GM21786 (cell line): ENCODE measurements at regions not wholly inside any gene's neighbourhood (a gene's known extent, or its start where the extent isn't known, plus 50 kb on each side); places are given as distances from the start of the nearest gene placed in this dataset.

Source experiments
- ATAC-seq: cut with Tn5 transposase; IDR thresholded peaks from one replicate; pipeline ENCODE4 v1.9.1; 2021; ENCODE audit not compliant: unreplicated experiment

- no peak for ATAC-seq
Observed at GRCh38 chr7:32200646-32201045, 130.4 kb upstream of the PDE1C start.

- no peak for ATAC-seq
Observed at GRCh38 chr7:32194537-32194936, 124.3 kb upstream of the PDE1C start.

- ATAC-seq = no peak
Observed at GRCh38 chr7:32191305-32191704, 121.1 kb upstream of the PDE1C start.

GRCh38 chr7:32179567-32179966 lies 109.4 kb upstream of the PDE1C start:
- ATAC-seq = no peak

DNA sequence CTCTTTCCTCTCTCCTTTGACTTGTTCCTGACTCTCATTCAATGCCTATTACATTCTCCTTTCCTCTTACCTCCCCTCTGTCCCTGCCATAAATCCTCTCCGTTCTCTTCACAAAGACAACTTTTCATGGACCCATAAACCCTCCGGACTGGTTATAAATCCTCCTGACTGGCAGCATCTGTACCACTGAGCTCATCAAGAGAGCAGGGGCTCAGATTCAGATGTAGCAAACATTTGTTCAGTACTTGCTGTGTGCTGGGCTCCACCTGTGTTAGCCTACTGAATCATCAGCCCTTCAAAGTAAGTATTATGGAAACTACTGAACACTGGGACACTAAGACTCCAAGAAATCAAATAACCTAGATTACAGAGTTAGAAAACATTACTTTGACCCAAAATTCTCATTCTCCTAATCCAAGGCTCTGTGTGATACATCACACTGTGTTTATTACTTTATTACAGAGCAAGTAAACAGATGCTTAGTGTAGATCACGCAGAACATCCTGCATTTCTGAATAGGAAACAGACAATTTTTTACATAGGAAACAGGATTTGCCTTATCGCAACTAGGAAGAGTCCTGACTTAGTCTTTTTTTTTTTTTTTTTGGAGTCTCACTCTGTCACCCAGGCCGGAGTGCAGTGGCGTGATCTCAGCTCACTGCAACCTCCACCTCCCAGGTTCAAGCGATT lies 108.6 kb upstream of the PDE1C start:
- no peak for ATAC-seq

GRCh38 chr7:32177232-32177631 lies 107.0 kb upstream of the PDE1C start:
- ATAC-seq = no peak

- ATAC-seq = no peak
Observed at GRCh38 chr7:32175099-32175498, 104.9 kb upstream of the PDE1C start.

- ATAC-seq = no peak
Observed at GRCh38 chr7:32171248-32171647, 101.0 kb upstream of the PDE1C start.

- no peak for ATAC-seq
Observed at GRCh38 chr7:32170838-32171237, 100.6 kb upstream of the PDE1C start.

DNA sequence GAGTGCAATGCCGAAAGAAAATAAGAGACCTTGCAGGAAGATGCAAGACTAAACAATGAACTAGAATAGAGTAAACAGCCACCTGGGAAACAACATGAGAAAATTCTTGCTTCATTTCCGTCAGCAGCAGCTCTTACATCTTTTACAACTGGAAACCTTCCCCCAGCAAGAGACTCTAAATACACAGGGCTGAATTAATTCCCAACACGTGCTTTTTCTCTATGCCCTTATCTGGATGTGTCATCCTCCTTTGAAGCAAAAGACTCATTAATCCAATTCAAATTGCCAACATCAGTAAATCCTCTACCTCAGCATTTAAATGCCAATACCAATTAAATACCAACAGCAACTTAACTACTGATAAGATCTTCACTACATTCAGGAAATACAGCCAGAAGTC lies 99.0 kb upstream of the PDE1C start:
- ATAC-seq = no peak

DNA sequence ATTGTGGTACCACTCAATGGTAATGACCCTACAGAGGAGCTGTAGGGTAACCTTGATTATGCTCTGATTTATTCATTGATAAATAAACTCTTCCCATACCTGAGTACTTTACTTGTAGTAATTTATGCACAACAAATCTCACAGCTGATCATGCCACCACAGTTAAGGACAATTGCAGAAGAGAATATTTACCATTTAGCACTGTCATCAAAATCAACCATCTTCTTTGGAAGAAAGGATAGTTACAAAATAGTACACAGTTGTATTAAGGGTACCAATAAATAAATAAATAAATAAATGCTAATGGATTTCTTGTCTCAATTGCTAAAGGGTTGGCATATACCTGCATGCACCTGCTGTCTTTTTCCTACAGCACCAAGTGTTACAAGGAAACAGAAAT lies 97.6 kb upstream of the PDE1C start:
- no peak for ATAC-seq

- ATAC-seq = no peak
Observed at GRCh38 chr7:32167256-32167655, 97.0 kb upstream of the PDE1C start.

- no peak for ATAC-seq
Observed at GRCh38 chr7:32164341-32164996, 94.3 kb upstream of the PDE1C start.

GRCh38 chr7:32163896-32164295 lies 93.7 kb upstream of the PDE1C start:
- ATAC-seq = no peak

DNA sequence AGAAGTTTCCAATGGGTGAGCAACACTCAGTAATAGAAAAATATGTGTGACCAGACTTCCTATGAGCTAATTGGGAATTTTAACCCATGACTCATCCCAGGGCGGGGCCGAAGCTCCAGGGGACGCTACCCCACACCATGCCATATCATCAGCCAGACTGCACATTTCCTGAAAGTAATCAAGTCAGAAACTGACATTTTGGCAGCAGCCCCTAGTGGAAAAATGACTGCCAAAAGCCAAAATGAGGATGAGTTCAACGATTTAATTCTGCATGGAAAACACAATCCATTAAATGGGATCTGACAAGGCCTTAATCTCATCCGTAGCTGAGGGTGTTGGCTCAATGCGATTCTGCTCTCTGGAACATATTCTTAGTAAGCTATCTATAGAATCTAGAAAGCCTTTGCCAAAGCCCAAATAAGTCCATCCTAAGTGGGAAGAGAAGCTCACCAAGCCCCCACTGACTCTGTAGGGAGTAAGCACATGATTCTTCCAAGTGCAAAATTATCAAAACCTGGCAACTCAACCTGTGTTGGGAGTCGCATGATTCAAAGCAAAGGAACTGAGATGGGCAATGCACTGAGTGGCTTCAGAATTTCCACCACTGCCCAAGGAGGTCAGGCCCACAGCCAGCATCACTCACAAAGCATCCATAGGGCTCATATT lies 93.1 kb upstream of the PDE1C start:
- no peak for ATAC-seq

DNA sequence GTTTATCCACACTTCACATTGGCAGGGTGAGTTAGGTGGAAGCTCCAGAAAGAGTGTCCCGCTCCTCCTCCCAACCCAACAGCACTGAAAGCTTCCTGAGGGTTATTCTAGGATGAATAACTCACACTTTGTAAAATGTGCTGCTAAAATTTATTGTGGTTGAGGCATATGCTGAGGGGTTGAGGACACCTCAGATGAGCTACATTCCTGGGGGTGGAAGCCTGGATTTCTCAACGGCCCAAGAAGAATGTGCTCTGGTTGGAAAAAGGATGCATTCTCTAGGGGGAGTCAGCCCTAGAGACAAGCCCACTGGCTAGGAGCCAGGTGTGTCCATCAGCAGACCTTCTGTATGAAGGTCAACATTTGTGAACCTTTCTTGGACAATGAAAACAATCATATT lies 91.5 kb upstream of the PDE1C start:
- ATAC-seq = no peak

GRCh38 chr7:32158751-32159745 lies 88.8 kb upstream of the PDE1C start:
- ATAC-seq = no peak

DNA sequence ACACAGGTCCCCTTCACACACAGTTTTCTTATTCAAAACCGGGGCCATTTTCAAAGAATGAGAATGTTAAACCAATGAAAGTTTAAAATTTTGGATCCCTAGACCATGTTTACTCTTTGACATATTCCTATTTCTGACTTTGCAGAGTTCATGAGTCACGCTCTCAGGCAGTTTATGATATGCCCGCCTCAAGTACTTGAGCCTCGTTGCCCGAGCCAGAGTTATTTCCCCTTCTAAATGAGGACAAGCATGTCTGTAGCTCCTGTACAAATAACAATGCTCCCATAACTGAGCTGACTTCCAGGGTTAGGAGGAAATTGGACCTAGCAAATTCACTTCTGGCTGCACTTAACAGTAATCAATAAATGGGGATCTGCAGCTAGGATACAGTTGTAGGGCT lies 87.9 kb upstream of the PDE1C start:
- ATAC-seq = no peak

- no peak for ATAC-seq
Observed at GRCh38 chr7:32155712-32156111, 85.5 kb upstream of the PDE1C start.

- ATAC-seq = no peak
Observed at GRCh38 chr7:32154797-32155196, 84.6 kb upstream of the PDE1C start.

- ATAC-seq = no peak
Observed at GRCh38 chr7:32153006-32153405, 82.8 kb upstream of the PDE1C start.
